ENCODE measurements at regions not wholly inside any gene's neighbourhood (a gene's known extent, or its start where the extent isn't known, plus 50 kb on each side); places are given as distances from the start of the nearest gene placed in this dataset.

GRCh38 chr1:165011991-165012531 is 344.5 kb downstream of the LMX1A start:
- Histone ChIP-seq H3K9ac (ENCODE audit: low read length) (no peak overlapping the region), H3K27me3 (replicated peaks; ENCODE audit: control insufficient read depth, insufficient read depth, low read length) (no peaks in the 10 kb centered on the region), H3K9me3 (ENCODE audit: control insufficient read depth, low read length) (no peaks in the 10 kb centered on the region), H3K36me3 (ENCODE audit: control insufficient read depth, insufficient read depth, low read length, severe bottlenecking) (no peaks in the 10 kb centered on the region), H3K4me1 (ENCODE audit: control insufficient read depth, insufficient read depth, low read length) (no peaks in the 10 kb centered on the region), H3K4me3 (ENCODE audit: low read length) (no peak overlapping the region)
- no peak for DNase-seq (ENCODE audit: low read depth)

GRCh38 chr1:165011186-165011585 is 345.3 kb downstream of the LMX1A start:
- DNase-seq (ENCODE audit: low read depth) = no peak

DNA sequence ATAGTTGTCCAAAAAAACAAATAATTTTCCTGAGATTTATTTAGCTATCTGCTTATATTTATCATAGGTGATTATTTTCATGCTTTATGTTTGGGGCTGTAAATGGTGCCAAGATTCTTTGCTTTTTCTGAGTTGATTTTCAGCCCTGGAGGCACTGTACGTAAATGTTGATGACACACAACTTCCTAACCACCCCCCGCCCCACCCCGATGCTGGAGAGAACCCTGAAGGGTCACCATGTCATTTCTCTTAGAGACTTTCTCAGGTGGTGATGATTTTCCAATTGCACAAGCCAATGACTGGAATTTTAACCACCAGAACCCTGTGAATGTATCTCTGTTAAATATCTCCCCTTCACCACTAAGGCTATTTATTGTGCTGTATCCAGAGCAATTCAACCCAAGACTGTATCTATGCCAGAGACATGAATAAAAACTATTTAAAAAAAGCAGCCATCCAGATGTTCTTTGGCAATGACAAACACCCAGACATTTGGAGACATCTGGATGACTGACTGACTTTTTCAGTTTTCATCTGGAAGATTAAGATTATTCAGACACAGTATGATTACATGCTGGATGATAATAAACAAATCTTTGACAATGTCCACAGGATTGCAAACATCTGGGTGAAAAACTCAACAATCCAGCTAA is 346.0 kb downstream of the LMX1A start:
- Histone ChIP-seq H3K9me3 (ENCODE audit: control insufficient read depth, low read length) (no peaks in the 10 kb centered on the region), H3K4me1 (ENCODE audit: control insufficient read depth, insufficient read depth, low read length) (no peaks in the 10 kb centered on the region), H3K27me3 (replicated peaks; ENCODE audit: control insufficient read depth, insufficient read depth, low read length) (no peaks in the 10 kb centered on the region), H3K4me3 (ENCODE audit: low read length) (no peak overlapping the region), H3K9ac (ENCODE audit: low read length) (no peak overlapping the region), H3K36me3 (ENCODE audit: control insufficient read depth, insufficient read depth, low read length, severe bottlenecking) (no peaks in the 10 kb centered on the region)
- no peak for DNase-seq (ENCODE audit: low read depth)

More at GRCh38 chr1:165011186-165011585, 345.3 kb downstream of the LMX1A start:
- Histone ChIP-seq H3K27me3 (replicated peaks; ENCODE audit: control insufficient read depth, insufficient read depth, low read length) (no peaks in the 10 kb centered on the region), H3K9me3 (ENCODE audit: control insufficient read depth, low read length) (no peaks in the 10 kb centered on the region), H3K36me3 (ENCODE audit: control insufficient read depth, insufficient read depth, low read length, severe bottlenecking) (no peaks in the 10 kb centered on the region), H3K4me1 (ENCODE audit: control insufficient read depth, insufficient read depth, low read length) (no peaks in the 10 kb centered on the region), H3K9ac (ENCODE audit: low read length) (no peak overlapping the region), H3K4me3 (ENCODE audit: low read length) (no peak overlapping the region)

GRCh38 chr1:165006831-165007230 is 349.7 kb downstream of the LMX1A start:
- Histone ChIP-seq H3K4me3 (ENCODE audit: low read length) (no peak overlapping the region), H3K4me1 (ENCODE audit: control insufficient read depth, insufficient read depth, low read length) (no peaks in the 10 kb centered on the region), H3K9me3 (ENCODE audit: control insufficient read depth, low read length) (peaks cover 6% of the 10 kb centered on the region), H3K9ac (ENCODE audit: low read length) (no peak overlapping the region), H3K27me3 (replicated peaks; ENCODE audit: control insufficient read depth, insufficient read depth, low read length) (no peaks in the 10 kb centered on the region), H3K36me3 (ENCODE audit: control insufficient read depth, insufficient read depth, low read length, severe bottlenecking) (no peaks in the 10 kb centered on the region)
- DNase-seq (ENCODE audit: low read depth) = no peak

- Histone ChIP-seq H3K36me3 (ENCODE audit: control insufficient read depth, insufficient read depth, low read length, severe bottlenecking) (no peaks in the 10 kb centered on the region), H3K4me3 (ENCODE audit: low read length) (no peak overlapping the region), H3K9me3 (ENCODE audit: control insufficient read depth, low read length) (peaks cover 6% of the 10 kb centered on the region), H3K27me3 (replicated peaks; ENCODE audit: control insufficient read depth, insufficient read depth, low read length) (no peaks in the 10 kb centered on the region), H3K9ac (ENCODE audit: low read length) (no peak overlapping the region), H3K4me1 (ENCODE audit: control insufficient read depth, insufficient read depth, low read length) (no peaks in the 10 kb centered on the region)
- DNase-seq (ENCODE audit: low read depth) = no peak
Measured at GRCh38 chr1:164999146-164999545, 357.4 kb downstream of the LMX1A start.

DNA sequence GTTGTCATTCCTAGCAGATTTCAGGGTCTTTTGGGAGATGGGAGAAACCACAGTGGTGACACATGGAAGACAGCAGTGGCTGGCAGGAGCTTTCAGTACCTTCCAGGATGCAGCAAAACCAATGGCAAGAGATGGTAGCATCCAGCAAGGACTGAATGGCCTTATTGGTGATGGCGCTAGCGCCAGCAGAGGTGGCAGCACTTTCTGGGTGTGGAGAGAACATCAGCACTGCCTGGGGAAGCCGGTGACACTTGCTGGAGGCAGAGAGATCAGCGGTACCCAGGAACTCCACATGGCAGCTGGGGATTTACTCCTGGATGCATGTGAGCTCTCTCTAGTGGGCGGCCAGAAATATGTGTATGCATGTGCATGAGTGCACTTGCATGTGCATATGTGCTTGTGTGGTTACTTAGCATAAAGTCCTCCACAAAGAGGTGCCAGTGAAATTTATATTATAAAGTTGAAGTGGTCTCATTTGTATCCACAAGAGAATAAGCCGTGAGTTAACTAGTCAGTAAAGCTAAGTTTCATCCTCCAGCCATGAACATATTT is 364.7 kb downstream of the LMX1A start:
- Histone ChIP-seq H3K9ac (ENCODE audit: low read length) (no peak overlapping the region), H3K4me3 (ENCODE audit: low read length) (no peak overlapping the region), H3K4me1 (ENCODE audit: control insufficient read depth, insufficient read depth, low read length) (no peaks in the 10 kb centered on the region), H3K27me3 (replicated peaks; ENCODE audit: control insufficient read depth, insufficient read depth, low read length) (peaks cover 3% of the 10 kb centered on the region), H3K9me3 (ENCODE audit: control insufficient read depth, low read length) (no peaks in the 10 kb centered on the region), H3K36me3 (ENCODE audit: control insufficient read depth, insufficient read depth, low read length, severe bottlenecking) (no peaks in the 10 kb centered on the region)
- no peak for DNase-seq (ENCODE audit: low read depth)

GRCh38 chr1:164983023-164983650 is 373.4 kb downstream of the LMX1A start:
- DNase-seq (ENCODE audit: low read depth) = no peak
- H3K9ac ChIP-seq (ENCODE audit: low read length) = no peak overlapping the region
- H3K36me3 ChIP-seq (ENCODE audit: control insufficient read depth, insufficient read depth, low read length, severe bottlenecking) = no peaks in the 10 kb centered on the region
- H3K27me3 ChIP-seq (replicated peaks; ENCODE audit: control insufficient read depth, insufficient read depth, low read length) = peaks cover 8% of the 10 kb centered on the region
- H3K9me3 ChIP-seq (ENCODE audit: control insufficient read depth, low read length) = no peaks in the 10 kb centered on the region
- no peaks in the 10 kb centered on the region for H3K4me1 ChIP-seq (ENCODE audit: control insufficient read depth, insufficient read depth, low read length)
- H3K4me3 ChIP-seq (ENCODE audit: low read length) = no peak overlapping the region

DNA sequence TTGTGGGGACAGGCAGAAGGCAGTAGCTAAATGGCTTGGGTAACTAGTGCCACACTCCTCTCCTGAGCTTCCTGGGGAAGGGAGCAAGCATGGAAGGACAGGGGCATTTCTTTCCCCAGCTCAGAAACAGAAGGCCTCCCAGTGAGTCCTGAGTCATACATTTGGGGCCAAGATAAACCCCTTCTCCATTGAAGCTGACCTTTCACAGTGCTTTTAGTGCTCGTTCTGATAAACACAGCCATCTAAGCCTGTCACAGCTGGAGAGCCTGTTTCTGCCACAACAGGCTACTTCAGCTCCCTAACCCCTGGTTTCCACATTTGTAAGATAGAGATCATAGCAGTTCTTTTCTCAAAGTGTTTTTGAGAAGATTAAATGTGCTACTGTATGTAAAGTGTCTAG is 374.0 kb downstream of the LMX1A start:
- no peaks in the 10 kb centered on the region for H3K4me1 ChIP-seq (ENCODE audit: control insufficient read depth, insufficient read depth, low read length)
- no peaks in the 10 kb centered on the region for H3K9me3 ChIP-seq (ENCODE audit: control insufficient read depth, low read length)
- H3K36me3 ChIP-seq (ENCODE audit: control insufficient read depth, insufficient read depth, low read length, severe bottlenecking) = no peaks in the 10 kb centered on the region
- H3K27me3 ChIP-seq (replicated peaks; ENCODE audit: control insufficient read depth, insufficient read depth, low read length) = peaks cover 8% of the 10 kb centered on the region
- no peak for DNase-seq (ENCODE audit: low read depth)
- no peak overlapping the region for H3K9ac ChIP-seq (ENCODE audit: low read length)
- no peak overlapping the region for H3K4me3 ChIP-seq (ENCODE audit: low read length)

DNA sequence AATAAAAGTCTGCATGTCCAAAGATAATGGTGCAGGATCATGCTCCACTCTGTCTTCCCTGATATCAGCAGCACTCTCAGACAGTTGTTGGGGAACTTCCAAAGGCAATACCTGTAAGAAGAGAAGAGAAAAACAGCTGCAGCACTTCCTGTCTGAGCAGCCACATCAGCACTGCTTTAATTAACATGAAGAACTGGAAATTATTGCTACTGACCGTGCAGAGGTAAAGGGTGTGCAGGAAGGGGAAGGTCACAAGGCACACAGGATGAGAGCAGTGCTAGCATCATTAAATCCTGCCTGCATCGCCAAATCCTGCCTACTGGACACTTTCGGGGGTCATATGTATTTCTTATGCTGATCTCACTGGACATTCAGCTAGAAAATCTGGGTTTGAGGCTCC is 379.0 kb downstream of the LMX1A start:
- H3K27me3 ChIP-seq (replicated peaks; ENCODE audit: control insufficient read depth, insufficient read depth, low read length) = no peaks in the 10 kb centered on the region
- H3K9ac ChIP-seq (ENCODE audit: low read length) = no peak overlapping the region
- no peak for DNase-seq (ENCODE audit: low read depth)
- H3K36me3 ChIP-seq (ENCODE audit: control insufficient read depth, insufficient read depth, low read length, severe bottlenecking) = no peaks in the 10 kb centered on the region
- no peaks in the 10 kb centered on the region for H3K4me1 ChIP-seq (ENCODE audit: control insufficient read depth, insufficient read depth, low read length)
- no peaks in the 10 kb centered on the region for H3K9me3 ChIP-seq (ENCODE audit: control insufficient read depth, low read length)
- no peak overlapping the region for H3K4me3 ChIP-seq (ENCODE audit: low read length)

DNA sequence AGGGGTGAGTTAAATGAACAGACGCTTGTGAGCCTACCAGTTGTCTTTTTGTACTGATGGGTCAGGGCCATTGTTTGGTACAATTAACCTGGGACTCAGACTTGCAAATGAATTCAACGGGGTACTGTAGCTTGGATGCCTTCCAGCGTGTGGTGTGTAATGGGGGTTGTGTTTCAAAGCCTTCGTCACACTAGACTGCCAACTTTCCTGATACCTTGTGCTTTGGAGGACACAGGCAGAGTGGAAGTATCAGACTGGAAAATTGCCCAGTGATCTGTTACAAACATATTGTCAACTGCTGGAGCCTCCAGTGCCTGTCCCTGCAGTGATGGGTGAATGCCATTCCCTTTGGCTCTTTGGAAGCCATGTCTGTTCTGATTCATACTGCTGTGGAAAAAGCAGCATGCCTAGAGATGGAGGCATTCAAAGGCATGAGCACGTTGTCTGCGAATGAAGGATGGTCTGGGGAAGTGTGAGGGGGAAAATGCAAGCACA is 384.5 kb downstream of the LMX1A start:
- H3K4me1 ChIP-seq (ENCODE audit: control insufficient read depth, insufficient read depth, low read length) = no peaks in the 10 kb centered on the region
- no peak for DNase-seq (ENCODE audit: low read depth)
- no peak overlapping the region for H3K4me3 ChIP-seq (ENCODE audit: low read length)
- peaks cover 2% of the 10 kb centered on the region for H3K9me3 ChIP-seq (ENCODE audit: control insufficient read depth, low read length)
- H3K36me3 ChIP-seq (ENCODE audit: control insufficient read depth, insufficient read depth, low read length, severe bottlenecking) = no peaks in the 10 kb centered on the region
- H3K9ac ChIP-seq (ENCODE audit: low read length) = no peak overlapping the region
- H3K27me3 ChIP-seq (replicated peaks; ENCODE audit: control insufficient read depth, insufficient read depth, low read length) = no peaks in the 10 kb centered on the region

DNA sequence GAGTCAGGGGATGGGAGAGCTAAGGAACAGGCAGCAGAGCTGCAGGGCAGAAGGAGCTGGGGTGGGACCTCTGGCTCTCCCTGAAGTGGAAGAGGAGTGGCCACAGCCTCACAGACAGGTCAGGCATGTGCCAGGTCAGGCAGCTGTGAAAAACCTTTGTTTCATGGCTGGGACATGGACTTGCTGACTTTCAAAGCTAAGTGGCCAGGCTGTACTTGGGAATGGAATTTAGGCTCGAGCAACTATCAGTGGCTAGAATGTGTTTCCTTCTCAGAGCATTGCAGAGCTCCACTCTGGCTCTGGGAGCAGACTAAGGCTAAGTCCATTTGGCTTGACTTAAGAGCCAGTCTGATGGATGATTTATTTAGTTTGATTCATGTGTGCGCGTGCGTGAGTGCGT is 385.1 kb downstream of the LMX1A start:
- no peak overlapping the region for H3K4me3 ChIP-seq (ENCODE audit: low read length)
- no peaks in the 10 kb centered on the region for H3K27me3 ChIP-seq (replicated peaks; ENCODE audit: control insufficient read depth, insufficient read depth, low read length)
- H3K9me3 ChIP-seq (ENCODE audit: control insufficient read depth, low read length) = peaks cover 3% of the 10 kb centered on the region
- H3K36me3 ChIP-seq (ENCODE audit: control insufficient read depth, insufficient read depth, low read length, severe bottlenecking) = no peaks in the 10 kb centered on the region
- DNase-seq (ENCODE audit: low read depth) = no peak
- no peak overlapping the region for H3K9ac ChIP-seq (ENCODE audit: low read length)
- H3K4me1 ChIP-seq (ENCODE audit: control insufficient read depth, insufficient read depth, low read length) = no peaks in the 10 kb centered on the region

Data from adipocyte (in vitro differentiated cells).